T47D (cell line): ENCODE measurements at regions not wholly inside any gene's neighbourhood (a gene's known extent, or its start where the extent isn't known, plus 50 kb on each side); places are given as distances from the start of the nearest gene placed in this dataset.
"Not testable (repeated sequence)": the region's sequence is repeated elsewhere in the genome, so short reads cannot be mapped to it uniquely, and the experiment has no call there.

Experiments used
- DNase-seq, 2 experiments: peaks; one replicate each; pipeline versions ENCODE4 v3.0.0 to v3.0.0-alpha.2; 2011 to 2012; ENCODE audit warnings: low read depth in 1 of 2, low spot score in 1 of 2
- JUND ChIP-seq: IDR thresholded peaks from 2 replicates; pipeline ENCODE4 v1.6.1; 2012; ENCODE audit warnings: low read depth
- in situ Hi-C: cut with HindIII; loops from 2 replicates; pipeline ENCODE4 v1.10.0; 2016; ENCODE audit warnings: low sequenced_read_pairs, low pct_unique_long_range_greater_than_20kb

GRCh38 chr6:22152841-22153240 is 144.0 kb downstream of the PRL start:
- TF ChIP-seq JUND, result no peak
- in situ Hi-C loops, result no loop called here

GRCh38 chr6:22153384-22154158 is 143.3 kb downstream of the PRL start:
- in situ Hi-C loops, result no loop called here
- TF ChIP-seq JUND, result no peak
- DNase-seq, result no peak

More at GRCh38 chr6:22152841-22153240, 144.0 kb downstream of the PRL start:
- no peak for DNase-seq

GRCh38 chr6:22155551-22155950 is 141.3 kb downstream of the PRL start:
- DNase-seq, result no peak
- in situ Hi-C loops, result no loop called here
- TF ChIP-seq JUND, result no peak

- in situ Hi-C loops, result no loop called here
- TF ChIP-seq JUND, result no peak
- DNase-seq, result no peak
Observed at GRCh38 chr6:22157233-22157632, 139.6 kb downstream of the PRL start.

GRCh38 chr6:22164236-22164635 is 132.6 kb downstream of the PRL start:
- no peak for DNase-seq
- no peak for TF ChIP-seq JUND
- in situ Hi-C loops, result no loop called here

- DNase-seq, in situ Hi-C loops: not testable (repeated sequence)
Observed at GRCh38 chr6:22171006-22171405, 125.8 kb downstream of the PRL start.

- in situ Hi-C loops, DNase-seq: not testable (repeated sequence)
Observed at GRCh38 chr6:22171885-22172284, 125.0 kb downstream of the PRL start.

GRCh38 chr6:22173311-22173710 is 123.5 kb downstream of the PRL start:
- TF ChIP-seq JUND, result no peak
- no peak for DNase-seq
- in situ Hi-C loops, result no loop called here

GRCh38 chr6:22180250-22180649 is 116.6 kb downstream of the PRL start:
- DNase-seq, in situ Hi-C loops: not testable (repeated sequence)

- TF ChIP-seq JUND, result no peak
- DNase-seq, result no peak
- in situ Hi-C loops, result no loop called here
Observed at GRCh38 chr6:22184371-22184770, 112.5 kb downstream of the PRL start.

- TF ChIP-seq JUND, result no peak
- no peak for DNase-seq
- in situ Hi-C loops, result no loop called here
Observed at GRCh38 chr6:22189946-22190345, 106.9 kb downstream of the PRL start.

GRCh38 chr6:22194188-22194921 is 102.5 kb downstream of the PRL start:
- no peak for DNase-seq
- in situ Hi-C loops, result no loop called here
- no peak for TF ChIP-seq JUND

GRCh38 chr6:22199771-22200170 is 97.1 kb downstream of the PRL start:
- TF ChIP-seq JUND, result no peak
- DNase-seq, result no peak
- in situ Hi-C loops, result no loop called here
